Peyer's patch (tissue), 4 donors: ENCODE measurements at regions not wholly inside any gene's neighbourhood (a gene's known extent, or its start where the extent isn't known, plus 50 kb on each side); places are given as distances from the start of the nearest gene placed in this dataset.

Experiments used
- POLR2A ChIP-seq, 2 donors: fragments of 450-650 bp; IDR thresholded peaks; one replicate each; pipeline ENCODE4 v1.5.1; 2017; ENCODE audit warnings: antibody characterized with exemption in 2 of 2, mild to moderate bottlenecking in 2 of 2, moderate library complexity in 2 of 2
- TF ChIP-seq, protein P1 (sequence below), 6 experiments: fragments of 450-650 bp in 4 of 6; fragments of 200-600 bp in 2 of 6; sonication (generic) in 1 of 6; IDR thresholded peaks; one replicate each; pipeline ENCODE4 v1.5.1; 2017 to 2019; ENCODE audit warnings: antibody characterized with exemption in 6 of 6, mild to moderate bottlenecking in 3 of 6, moderate library complexity in 1 of 6

GRCh38 chr1:29523576-29523975 lies 287.3 kb downstream of the PTPRU start:
- TF ChIP-seq, protein P1, sequence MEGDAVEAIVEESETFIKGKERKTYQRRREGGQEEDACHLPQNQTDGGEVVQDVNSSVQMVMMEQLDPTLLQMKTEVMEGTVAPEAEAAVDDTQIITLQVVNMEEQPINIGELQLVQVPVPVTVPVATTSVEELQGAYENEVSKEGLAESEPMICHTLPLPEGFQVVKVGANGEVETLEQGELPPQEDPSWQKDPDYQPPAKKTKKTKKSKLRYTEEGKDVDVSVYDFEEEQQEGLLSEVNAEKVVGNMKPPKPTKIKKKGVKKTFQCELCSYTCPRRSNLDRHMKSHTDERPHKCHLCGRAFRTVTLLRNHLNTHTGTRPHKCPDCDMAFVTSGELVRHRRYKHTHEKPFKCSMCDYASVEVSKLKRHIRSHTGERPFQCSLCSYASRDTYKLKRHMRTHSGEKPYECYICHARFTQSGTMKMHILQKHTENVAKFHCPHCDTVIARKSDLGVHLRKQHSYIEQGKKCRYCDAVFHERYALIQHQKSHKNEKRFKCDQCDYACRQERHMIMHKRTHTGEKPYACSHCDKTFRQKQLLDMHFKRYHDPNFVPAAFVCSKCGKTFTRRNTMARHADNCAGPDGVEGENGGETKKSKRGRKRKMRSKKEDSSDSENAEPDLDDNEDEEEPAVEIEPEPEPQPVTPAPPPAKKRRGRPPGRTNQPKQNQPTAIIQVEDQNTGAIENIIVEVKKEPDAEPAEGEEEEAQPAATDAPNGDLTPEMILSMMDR (IDR thresholded peaks at IDR 0.05) = no peak
- TF ChIP-seq POLR2A (IDR thresholded peaks at IDR 0.05) = no peak
